OCI-LY7 (cell line): ENCODE measurements at regions not wholly inside any gene's neighbourhood (a gene's known extent, or its start where the extent isn't known, plus 50 kb on each side); places are given as distances from the start of the nearest gene placed in this dataset.

Experiments
- EZH2phosphoT487 ChIP-seq: fragments of 200-600 bp; sonication (generic); IDR thresholded peaks from 2 replicates; pipeline ENCODE4 v1.6.1; 2018; ENCODE audit warnings: low read depth, borderline replicate concordance, mild to moderate bottlenecking, mixed run types, antibody characterized with exemption, low read length, moderate library complexity, mixed read lengths
- TF ChIP-seq, protein P1 (sequence below): fragments of 200-600 bp; sonication (generic); conservative IDR thresholded peaks from 2 replicates; pipeline ENCODE4 v1.5.1; 2014; ENCODE audit warnings: mild to moderate bottlenecking, antibody characterized with exemption, low read length, moderate library complexity, mixed read lengths

DNA sequence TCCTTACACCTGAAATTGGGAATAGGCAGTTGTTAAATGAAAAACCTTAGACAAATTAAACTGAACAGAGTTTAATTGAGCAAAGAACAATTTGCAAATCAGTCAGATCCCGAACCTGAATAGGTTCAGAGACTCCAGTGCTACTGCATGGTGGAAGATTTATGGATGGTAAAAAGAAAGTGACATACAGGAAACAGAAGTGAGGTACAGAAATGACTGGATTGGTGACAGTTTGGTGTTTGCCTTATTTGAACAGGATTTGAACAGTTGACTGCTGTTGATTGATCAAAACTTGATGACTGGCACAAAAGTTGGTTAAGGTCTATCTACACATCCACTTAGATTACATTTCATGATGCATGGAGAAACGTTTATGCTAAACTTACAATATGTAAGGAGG is 248.8 kb downstream of the HNMT start:
- TF ChIP-seq, protein P1, sequence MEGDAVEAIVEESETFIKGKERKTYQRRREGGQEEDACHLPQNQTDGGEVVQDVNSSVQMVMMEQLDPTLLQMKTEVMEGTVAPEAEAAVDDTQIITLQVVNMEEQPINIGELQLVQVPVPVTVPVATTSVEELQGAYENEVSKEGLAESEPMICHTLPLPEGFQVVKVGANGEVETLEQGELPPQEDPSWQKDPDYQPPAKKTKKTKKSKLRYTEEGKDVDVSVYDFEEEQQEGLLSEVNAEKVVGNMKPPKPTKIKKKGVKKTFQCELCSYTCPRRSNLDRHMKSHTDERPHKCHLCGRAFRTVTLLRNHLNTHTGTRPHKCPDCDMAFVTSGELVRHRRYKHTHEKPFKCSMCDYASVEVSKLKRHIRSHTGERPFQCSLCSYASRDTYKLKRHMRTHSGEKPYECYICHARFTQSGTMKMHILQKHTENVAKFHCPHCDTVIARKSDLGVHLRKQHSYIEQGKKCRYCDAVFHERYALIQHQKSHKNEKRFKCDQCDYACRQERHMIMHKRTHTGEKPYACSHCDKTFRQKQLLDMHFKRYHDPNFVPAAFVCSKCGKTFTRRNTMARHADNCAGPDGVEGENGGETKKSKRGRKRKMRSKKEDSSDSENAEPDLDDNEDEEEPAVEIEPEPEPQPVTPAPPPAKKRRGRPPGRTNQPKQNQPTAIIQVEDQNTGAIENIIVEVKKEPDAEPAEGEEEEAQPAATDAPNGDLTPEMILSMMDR, result no peak
- TF ChIP-seq EZH2phosphoT487, result no peak
